ENCODE measurements at regions not wholly inside any gene's neighbourhood (a gene's known extent, or its start where the extent isn't known, plus 50 kb on each side); places are given as distances from the start of the nearest gene placed in this dataset.

GRCh38 chr16:63976345-63976744, 1145.5 kb downstream of the CDH11 start:
- Histone ChIP-seq H3K9ac (ENCODE audit: insufficient read length) (no peak overlapping the region), H3K36me3 (ENCODE audit: insufficient read depth, low read length) (no peaks in the 10 kb centered on the region), H3K9me3 (ENCODE audit: low read depth, low read length) (no peaks in the 10 kb centered on the region), H3K4me3 (no peak overlapping the region), H3K27ac (no peak overlapping the region)
- DNase-seq (ENCODE audit: low read depth, low spot score) = no peak
- TF ChIP-seq POLR2AphosphoS5 (IDR thresholded peaks at IDR 0.05; ENCODE audit: borderline replicate concordance, low read depth, low read length) (no peak), EZH2 (IDR thresholded peaks at IDR 0.05) (no peak), FOXP2 (optimal IDR thresholded peaks at IDR 0.05; ENCODE audit: control extremely low read depth, extremely low read length, insufficient read depth) (no peak)

- DNase-seq (ENCODE audit: low read depth, low spot score) = no peak
- TF ChIP-seq EZH2 (IDR thresholded peaks at IDR 0.05) (no peak), FOXP2 (optimal IDR thresholded peaks at IDR 0.05; ENCODE audit: control extremely low read depth, extremely low read length, insufficient read depth) (no peak), POLR2AphosphoS5 (IDR thresholded peaks at IDR 0.05; ENCODE audit: borderline replicate concordance, low read depth, low read length) (no peak)
- no peak overlapping the region for H3K9ac ChIP-seq (ENCODE audit: insufficient read length)
- no peaks in the 10 kb centered on the region for H3K9me3 ChIP-seq (ENCODE audit: low read depth, low read length)
- H3K4me3 ChIP-seq = no peak overlapping the region
- H3K27ac ChIP-seq = no peak overlapping the region
- H3K36me3 ChIP-seq (ENCODE audit: insufficient read depth, low read length) = no peaks in the 10 kb centered on the region
Observed at GRCh38 chr16:63975669-63976068, 1146.2 kb downstream of the CDH11 start.

- H3K36me3 ChIP-seq (ENCODE audit: insufficient read depth, low read length) = no peaks in the 10 kb centered on the region
- H3K9me3 ChIP-seq (ENCODE audit: low read depth, low read length) = no peaks in the 10 kb centered on the region
- no peak for DNase-seq (ENCODE audit: low read depth, low spot score)
- no peak overlapping the region for H3K4me3 ChIP-seq
- TF ChIP-seq EZH2 (IDR thresholded peaks at IDR 0.05) = no peak
- TF ChIP-seq FOXP2 (optimal IDR thresholded peaks at IDR 0.05; ENCODE audit: control extremely low read depth, extremely low read length, insufficient read depth) = no peak
- TF ChIP-seq POLR2AphosphoS5 (IDR thresholded peaks at IDR 0.05; ENCODE audit: borderline replicate concordance, low read depth, low read length) = no peak
- no peak overlapping the region for H3K27ac ChIP-seq
- H3K9ac ChIP-seq (ENCODE audit: insufficient read length) = no peak overlapping the region
Observed at GRCh38 chr16:63967966-63968365, 1153.9 kb downstream of the CDH11 start.

GRCh38 chr16:63960321-63960720, 1161.5 kb downstream of the CDH11 start:
- Histone ChIP-seq H3K9me3 (ENCODE audit: low read depth, low read length) (no peaks in the 10 kb centered on the region), H3K36me3 (ENCODE audit: insufficient read depth, low read length) (no peaks in the 10 kb centered on the region)
- no peak for TF ChIP-seq POLR2AphosphoS5 (IDR thresholded peaks at IDR 0.05; ENCODE audit: borderline replicate concordance, low read depth, low read length)

GRCh38 chr16:63947022-63947421, 1174.8 kb downstream of the CDH11 start:
- Histone ChIP-seq H3K4me3 (no peak overlapping the region), H3K36me3 (ENCODE audit: insufficient read depth, low read length) (no peaks in the 10 kb centered on the region), H3K27ac (no peak overlapping the region), H3K9me3 (ENCODE audit: low read depth, low read length) (no peaks in the 10 kb centered on the region), H3K9ac (ENCODE audit: insufficient read length) (no peak overlapping the region)
- no peak for DNase-seq (ENCODE audit: low read depth, low spot score)
- no peak for TF ChIP-seq POLR2AphosphoS5 (IDR thresholded peaks at IDR 0.05; ENCODE audit: borderline replicate concordance, low read depth, low read length)
- TF ChIP-seq EZH2 (IDR thresholded peaks at IDR 0.05) = no peak
- TF ChIP-seq FOXP2 (optimal IDR thresholded peaks at IDR 0.05; ENCODE audit: control extremely low read depth, extremely low read length, insufficient read depth) = no peak

More at GRCh38 chr16:63960321-63960720, 1161.5 kb downstream of the CDH11 start:
- no peak overlapping the region for H3K4me3 ChIP-seq
- no peak for DNase-seq (ENCODE audit: low read depth, low spot score)
- no peak overlapping the region for H3K27ac ChIP-seq
- H3K9ac ChIP-seq (ENCODE audit: insufficient read length) = no peak overlapping the region

- Histone ChIP-seq H3K9ac (ENCODE audit: insufficient read length) (no peak overlapping the region), H3K9me3 (ENCODE audit: low read depth, low read length) (no peaks in the 10 kb centered on the region), H3K36me3 (ENCODE audit: insufficient read depth, low read length) (no peaks in the 10 kb centered on the region), H3K27ac (no peak overlapping the region), H3K4me3 (no peak overlapping the region)
- no peak for TF ChIP-seq POLR2AphosphoS5 (IDR thresholded peaks at IDR 0.05; ENCODE audit: borderline replicate concordance, low read depth, low read length)
- no peak for TF ChIP-seq FOXP2 (optimal IDR thresholded peaks at IDR 0.05; ENCODE audit: control extremely low read depth, extremely low read length, insufficient read depth)
- TF ChIP-seq EZH2 (IDR thresholded peaks at IDR 0.05) = no peak
- DNase-seq (ENCODE audit: low read depth, low spot score) = no peak
Observed at GRCh38 chr16:63945806-63946205, 1176.1 kb downstream of the CDH11 start.

GRCh38 chr16:63943566-63943965, 1178.3 kb downstream of the CDH11 start:
- no peaks in the 10 kb centered on the region for H3K36me3 ChIP-seq (ENCODE audit: insufficient read depth, low read length)
- no peak overlapping the region for H3K9ac ChIP-seq (ENCODE audit: insufficient read length)
- H3K27ac ChIP-seq = no peak overlapping the region
- TF ChIP-seq EZH2 (IDR thresholded peaks at IDR 0.05) = no peak
- H3K9me3 ChIP-seq (ENCODE audit: low read depth, low read length) = no peaks in the 10 kb centered on the region
- no peak overlapping the region for H3K4me3 ChIP-seq
- no peak for DNase-seq (ENCODE audit: low read depth, low spot score)

- Histone ChIP-seq H3K4me3 (no peak overlapping the region), H3K27ac (no peak overlapping the region), H3K9ac (ENCODE audit: insufficient read length) (no peak overlapping the region), H3K36me3 (ENCODE audit: insufficient read depth, low read length) (no peaks in the 10 kb centered on the region), H3K9me3 (ENCODE audit: low read depth, low read length) (no peaks in the 10 kb centered on the region)
- no peak for TF ChIP-seq EZH2 (IDR thresholded peaks at IDR 0.05)
- DNase-seq (ENCODE audit: low read depth, low spot score) = peak; percentile 35
Observed at GRCh38 chr16:63938661-63939060, 1183.2 kb downstream of the CDH11 start.

GRCh38 chr16:63933841-63934240, 1188.0 kb downstream of the CDH11 start:
- TF ChIP-seq POLR2AphosphoS5 (IDR thresholded peaks at IDR 0.05; ENCODE audit: borderline replicate concordance, low read depth, low read length) (no peak), FOXP2 (optimal IDR thresholded peaks at IDR 0.05; ENCODE audit: control extremely low read depth, extremely low read length, insufficient read depth) (no peak), EZH2 (IDR thresholded peaks at IDR 0.05) (no peak)
- Histone ChIP-seq H3K9me3 (ENCODE audit: low read depth, low read length) (no peaks in the 10 kb centered on the region), H3K4me3 (no peak overlapping the region), H3K9ac (ENCODE audit: insufficient read length) (no peak overlapping the region), H3K36me3 (ENCODE audit: insufficient read depth, low read length) (no peaks in the 10 kb centered on the region), H3K27ac (no peak overlapping the region)
- no peak for DNase-seq (ENCODE audit: low read depth, low spot score)

Data from SK-N-MC (cell line).